ENCODE measurements at regions not wholly inside any gene's neighbourhood (a gene's known extent, or its start where the extent isn't known, plus 50 kb on each side); places are given as distances from the start of the nearest gene placed in this dataset.

DNA sequence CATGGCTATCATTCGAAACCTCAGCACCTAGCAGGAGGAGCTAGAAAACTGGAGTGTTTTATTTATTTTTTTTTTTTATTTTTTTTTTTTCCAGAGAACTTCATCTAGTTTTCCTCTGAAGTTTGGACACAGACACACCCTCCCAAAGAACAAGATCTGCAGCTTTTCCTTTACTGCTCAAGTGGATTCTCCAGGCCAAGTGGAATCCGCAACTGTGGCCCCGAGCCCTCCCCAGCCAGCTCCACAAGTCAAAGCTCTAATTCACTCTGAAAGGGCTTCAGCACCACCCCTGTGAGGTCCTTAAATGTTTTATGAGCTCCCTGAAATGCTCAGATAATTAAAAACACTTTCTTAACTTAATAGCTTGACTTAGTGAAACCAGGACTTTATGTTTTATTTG is 332.1 kb upstream of the DYNLRB2 start:
- Mint-ChIP-seq H3K4me3 (no peak overlapping the region), H3K27me3 (ENCODE audit: low read depth) (peaks cover 2% of the 10 kb centered on the region), H3K9me3 (no peaks in the 10 kb centered on the region; a peak in 1 of 5 replicates), H3K4me1 (no peaks in the 10 kb centered on the region), H3K36me3 (ENCODE audit: insufficient read depth in 1 of 3, low read depth in 3 of 3) (no peaks in the 10 kb centered on the region), H3K27ac (no peak overlapping the region)
- Histone ChIP-seq H4K5ac (ENCODE audit: insufficient read length, low read depth, low read length) (no peak overlapping the region), H2BK15ac (ENCODE audit: low read depth, low read length) (no peak overlapping the region), H2BK5ac (ENCODE audit: insufficient read length, low read length) (no peak overlapping the region), H3K18ac (ENCODE audit: insufficient read length, low read depth, low read length) (no peak overlapping the region), H3K4me1 (ENCODE audit: insufficient read depth, low read length) (no peaks in the 10 kb centered on the region), H2BK12ac (ENCODE audit: insufficient read length, low read depth, low read length) (no peak overlapping the region), H3K4me2 (ENCODE audit: insufficient read depth, insufficient read length, low read length) (no peak overlapping the region), H3K27me3 (ENCODE audit: insufficient read depth, low read length) (no peaks in the 10 kb centered on the region), H3K23me2 (ENCODE audit: insufficient read length, low read depth, low read length, poor library complexity, severe bottlenecking) (no peaks in the 10 kb centered on the region), H3K27ac (ENCODE audit: insufficient read length, low read depth, low read length) (no peak overlapping the region), H2AK5ac (ENCODE audit: insufficient read length, low read length) (no peak overlapping the region), H3K9ac (ENCODE audit: extremely low read depth, insufficient read length, low read length) (no peak overlapping the region), H3T11ph (ENCODE audit: low read length) (no peak overlapping the region), H4K91ac (ENCODE audit: insufficient read length, low read depth, low read length) (no peak overlapping the region), H3K23ac (ENCODE audit: insufficient read length, low read depth, low read length) (no peak overlapping the region), H3K14ac (ENCODE audit: insufficient read depth, low read length) (no peak overlapping the region), H3K56ac (ENCODE audit: insufficient read length, low read depth, low read length) (no peak overlapping the region), H2AFZ (ENCODE audit: low read length) (no peak overlapping the region), H3K79me2 (ENCODE audit: insufficient read depth, low read length) (no peaks in the 10 kb centered on the region), H3K79me1 (ENCODE audit: insufficient read depth, low read depth, low read length, poor library complexity, severe bottlenecking) (no peaks in the 10 kb centered on the region), H4K20me1 (ENCODE audit: control insufficient read depth, insufficient read depth, insufficient read length) (no peaks in the 10 kb centered on the region), H3K4ac (ENCODE audit: low read depth, low read length) (no peak overlapping the region), H3K9me3 (ENCODE audit: control insufficient read depth, low read depth, low read length) (no peaks in the 10 kb centered on the region), H2BK20ac (ENCODE audit: low read depth, low read length, poor library complexity, severe bottlenecking) (no peak overlapping the region), H4K8ac (replicated peaks; ENCODE audit: insufficient read length, low read depth, low read length) (no peak overlapping the region), H2BK120ac (ENCODE audit: low read depth, low read length, poor library complexity, severe bottlenecking) (no peak overlapping the region)
- WGBS (ENCODE audit: extremely low coverage, insufficient read length, low lambda C conversion rate) = no CpG with 5 or more reads among the region's 3 CpGs
- TF ChIP-seq, protein P1, sequence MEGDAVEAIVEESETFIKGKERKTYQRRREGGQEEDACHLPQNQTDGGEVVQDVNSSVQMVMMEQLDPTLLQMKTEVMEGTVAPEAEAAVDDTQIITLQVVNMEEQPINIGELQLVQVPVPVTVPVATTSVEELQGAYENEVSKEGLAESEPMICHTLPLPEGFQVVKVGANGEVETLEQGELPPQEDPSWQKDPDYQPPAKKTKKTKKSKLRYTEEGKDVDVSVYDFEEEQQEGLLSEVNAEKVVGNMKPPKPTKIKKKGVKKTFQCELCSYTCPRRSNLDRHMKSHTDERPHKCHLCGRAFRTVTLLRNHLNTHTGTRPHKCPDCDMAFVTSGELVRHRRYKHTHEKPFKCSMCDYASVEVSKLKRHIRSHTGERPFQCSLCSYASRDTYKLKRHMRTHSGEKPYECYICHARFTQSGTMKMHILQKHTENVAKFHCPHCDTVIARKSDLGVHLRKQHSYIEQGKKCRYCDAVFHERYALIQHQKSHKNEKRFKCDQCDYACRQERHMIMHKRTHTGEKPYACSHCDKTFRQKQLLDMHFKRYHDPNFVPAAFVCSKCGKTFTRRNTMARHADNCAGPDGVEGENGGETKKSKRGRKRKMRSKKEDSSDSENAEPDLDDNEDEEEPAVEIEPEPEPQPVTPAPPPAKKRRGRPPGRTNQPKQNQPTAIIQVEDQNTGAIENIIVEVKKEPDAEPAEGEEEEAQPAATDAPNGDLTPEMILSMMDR (conservative IDR thresholded peaks at IDR 0.05) = no peak
- DNase-seq = no peak

Measured in H9 (cell line).